NCI-H2171 treated with DMSO at 0.1 percent for 48 hours (cell line): ENCODE measurements at regions not wholly inside any gene's neighbourhood (a gene's known extent, or its start where the extent isn't known, plus 50 kb on each side); places are given as distances from the start of the nearest gene placed in this dataset.
"Not testable (repeated sequence)": the region's sequence is repeated elsewhere in the genome, so short reads cannot be mapped to it uniquely, and the experiment has no call there.

Source experiments
- DNase-seq: peaks from one replicate; lab custom pipeline; 2025; lab: John Stamatoyannopoulos, UW

DNA sequence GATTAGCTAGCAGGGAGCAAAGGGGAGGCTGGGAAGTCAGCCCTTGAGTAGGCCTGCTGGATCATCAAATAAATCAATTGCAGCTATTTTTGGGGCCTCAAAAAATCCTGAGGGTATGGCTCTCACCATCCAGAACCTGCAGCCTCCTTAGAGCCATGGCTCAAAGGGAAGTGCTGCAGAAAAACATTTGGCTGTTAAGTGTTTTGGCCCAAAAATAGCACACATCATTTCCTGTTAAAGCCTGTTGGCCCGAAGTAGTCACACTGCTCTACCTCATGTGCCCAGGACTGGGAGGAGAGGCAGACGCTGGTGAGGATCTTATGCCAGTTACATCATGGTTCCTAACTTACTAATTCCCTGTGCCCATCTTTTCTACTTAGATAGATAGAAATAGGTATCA, 176.8 kb upstream of the PLGLB1 start:
- not testable (repeated sequence) for DNase-seq

DNA sequence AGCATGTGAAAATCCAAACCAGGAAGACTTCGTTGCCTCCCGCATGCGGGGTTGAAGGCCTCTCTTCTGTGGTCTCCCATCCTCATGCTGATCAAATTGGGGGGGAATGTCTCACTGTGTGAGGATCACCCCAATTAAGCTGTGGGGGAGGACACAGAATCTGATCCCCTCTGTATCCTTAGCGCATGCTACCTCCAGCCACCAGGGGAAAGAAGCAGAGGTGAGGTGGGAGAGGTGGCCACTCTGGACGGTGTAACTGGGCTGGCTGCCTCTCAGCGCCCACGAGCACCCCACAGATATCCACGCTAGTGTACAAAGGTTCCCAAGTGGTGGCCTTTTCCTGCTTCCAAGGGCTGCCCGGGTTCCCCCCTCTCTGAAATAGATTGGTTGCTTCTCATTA, 177.6 kb upstream of the PLGLB1 start:
- DNase-seq, result not testable (repeated sequence)

DNA sequence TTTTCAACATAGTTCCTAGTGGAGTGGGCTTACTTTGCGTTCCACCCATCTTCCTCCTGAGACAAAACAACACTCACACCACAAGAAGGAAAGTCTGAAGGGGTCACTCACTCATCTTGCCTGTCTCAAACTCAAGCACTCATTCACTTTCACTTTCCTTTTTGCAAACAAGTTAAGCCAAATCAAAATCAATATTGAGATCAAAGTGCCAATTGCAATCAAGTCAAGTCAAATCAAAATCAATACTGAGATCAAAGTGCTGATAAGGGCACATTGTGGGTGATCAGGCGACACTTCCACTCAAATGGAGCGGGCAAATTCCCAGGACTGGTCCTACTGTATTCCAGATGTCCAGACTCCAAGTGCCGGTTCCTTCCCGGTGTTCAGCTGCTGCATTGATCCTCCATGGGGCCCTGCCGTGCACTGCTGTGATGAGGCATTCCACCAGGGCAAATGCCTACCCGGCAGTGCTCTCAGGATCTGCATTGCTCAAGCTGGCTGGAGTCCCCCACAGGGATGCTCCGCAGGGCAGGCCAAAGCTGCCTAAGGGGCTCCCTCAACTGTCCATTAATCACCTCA, 183.0 kb upstream of the PLGLB1 start:
- DNase-seq, result not testable (repeated sequence)

DNA sequence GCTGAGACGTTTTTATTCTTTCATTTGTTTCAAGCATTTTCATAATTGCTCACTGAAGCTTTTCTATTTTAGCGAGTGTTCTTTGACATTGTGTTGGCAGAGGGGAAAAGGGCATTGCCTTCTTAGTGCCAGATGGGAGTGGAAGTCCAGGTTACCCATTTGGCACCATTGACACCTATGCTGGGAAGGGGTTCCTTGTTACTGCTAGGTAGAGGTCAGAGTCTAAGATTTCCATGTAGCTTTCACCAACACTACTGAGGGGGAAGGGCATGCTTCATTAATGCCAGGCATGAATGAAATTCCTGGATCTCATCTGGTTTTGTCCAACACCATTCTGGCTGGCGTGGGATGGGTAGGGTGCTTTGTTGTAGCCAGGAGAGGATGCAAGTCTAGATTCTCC, 191.3 kb upstream of the PLGLB1 start:
- not testable (repeated sequence) for DNase-seq

DNA sequence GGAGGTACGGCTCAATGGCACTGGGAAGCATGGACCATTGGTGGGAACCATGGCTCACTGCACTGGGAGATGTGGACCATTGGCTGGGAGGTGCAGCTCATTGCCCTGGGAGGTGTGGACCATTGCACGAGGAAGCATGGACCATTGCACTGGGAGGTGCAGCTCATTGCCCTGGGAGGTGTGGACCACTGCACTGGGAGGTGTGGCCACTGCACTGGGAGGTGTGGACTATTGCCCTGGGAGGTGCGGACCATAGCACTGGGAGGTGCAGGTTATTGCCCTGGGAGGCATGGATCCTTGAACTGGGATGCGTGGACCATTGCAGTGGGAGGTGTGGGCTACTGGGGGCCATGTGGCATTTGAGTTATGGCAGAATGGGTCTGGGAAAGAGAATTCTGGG, 195.4 kb upstream of the PLGLB1 start:
- DNase-seq, result not testable (repeated sequence)

DNA sequence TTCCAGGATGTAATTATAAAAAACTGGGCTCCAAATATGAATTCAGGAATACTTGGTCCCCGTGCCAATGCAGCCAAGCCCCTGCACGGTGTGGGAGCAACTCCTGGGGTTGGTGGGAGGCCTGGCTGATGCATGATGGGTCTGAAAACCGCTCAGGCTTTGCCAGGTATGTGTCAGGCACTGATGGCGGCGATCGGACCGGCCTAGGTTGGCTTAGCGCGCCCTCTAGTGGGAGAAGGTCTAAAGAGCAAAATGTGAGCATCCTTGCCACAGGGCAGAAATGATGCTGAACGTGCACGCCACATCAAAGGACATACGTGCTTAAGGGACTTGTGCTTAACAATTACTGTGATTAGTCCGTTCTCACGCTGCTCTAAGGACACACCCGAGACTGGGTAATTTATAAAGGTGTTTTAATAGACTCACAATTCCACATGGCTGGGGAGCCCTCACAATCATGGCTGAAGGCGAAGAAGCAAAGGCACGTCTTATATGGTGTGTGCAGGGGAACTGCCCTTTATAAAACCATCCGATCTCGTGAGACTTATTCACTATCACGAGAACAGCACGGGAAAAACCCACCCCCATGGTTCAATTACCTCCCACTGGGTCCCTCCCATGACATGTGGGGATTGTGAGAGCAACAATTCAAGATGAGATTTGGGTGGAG, 196.2 kb upstream of the PLGLB1 start:
- DNase-seq, result not testable (repeated sequence)

DNA sequence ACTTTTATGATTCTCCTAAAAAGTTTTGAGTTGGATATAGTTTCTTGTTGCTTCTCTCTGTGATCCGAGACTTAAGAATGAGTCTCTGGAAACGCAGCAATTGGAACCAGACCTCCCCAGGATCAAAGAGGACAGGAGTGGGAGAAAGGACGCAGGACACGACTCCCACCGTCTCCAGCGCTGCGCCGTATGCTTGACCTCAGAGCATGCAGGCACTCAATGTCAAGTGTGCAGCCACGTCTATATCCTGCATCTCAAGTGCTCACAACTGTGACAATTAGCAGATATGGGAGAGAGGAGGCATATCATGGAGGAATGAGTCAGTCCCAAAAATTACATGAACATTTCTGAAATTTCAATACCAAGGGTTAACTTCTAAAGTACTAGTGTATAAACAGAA, 199.0 kb upstream of the PLGLB1 start:
- not testable (repeated sequence) for DNase-seq

DNA sequence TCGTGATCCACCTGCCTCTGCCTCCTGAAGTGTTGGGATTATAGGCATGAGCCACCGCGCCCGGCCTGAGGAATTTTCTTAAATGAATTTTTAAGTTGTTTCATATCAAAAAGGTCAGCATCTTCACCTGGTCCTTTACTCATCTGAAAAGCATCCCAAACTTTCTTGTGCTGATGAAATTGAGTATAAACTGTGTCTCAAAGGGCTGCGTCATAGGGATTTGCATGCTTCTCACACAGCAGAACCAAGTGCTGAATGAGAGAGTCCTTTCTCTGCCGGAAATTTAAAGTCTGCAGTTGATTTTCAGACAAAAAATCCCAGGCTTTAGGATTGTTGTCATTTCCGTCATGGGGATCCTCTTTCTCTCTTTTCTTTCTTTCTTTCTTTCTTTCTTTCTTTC, 200.5 kb upstream of the PLGLB1 start:
- DNase-seq, result not testable (repeated sequence)

DNA sequence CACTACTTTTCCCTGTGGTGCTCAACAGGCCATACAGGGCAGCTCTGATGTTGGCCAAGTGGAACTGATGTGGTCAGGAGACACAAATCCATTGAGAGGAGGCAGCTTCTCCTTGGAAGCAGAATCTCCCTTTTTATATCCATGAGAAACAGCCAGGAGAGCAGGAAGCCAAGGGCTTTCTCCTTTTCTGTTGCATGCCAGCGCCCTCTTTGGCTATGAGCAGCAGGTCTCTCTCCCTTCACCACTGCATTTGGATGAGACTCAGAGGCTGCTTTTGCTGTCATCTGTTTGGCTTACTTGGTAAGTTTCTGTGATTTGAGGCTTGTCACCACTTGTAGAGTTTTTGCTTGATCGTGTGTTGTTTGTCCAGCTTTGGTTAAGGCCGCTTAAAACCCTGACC, 202.2 kb upstream of the PLGLB1 start:
- DNase-seq, result not testable (repeated sequence)

DNA sequence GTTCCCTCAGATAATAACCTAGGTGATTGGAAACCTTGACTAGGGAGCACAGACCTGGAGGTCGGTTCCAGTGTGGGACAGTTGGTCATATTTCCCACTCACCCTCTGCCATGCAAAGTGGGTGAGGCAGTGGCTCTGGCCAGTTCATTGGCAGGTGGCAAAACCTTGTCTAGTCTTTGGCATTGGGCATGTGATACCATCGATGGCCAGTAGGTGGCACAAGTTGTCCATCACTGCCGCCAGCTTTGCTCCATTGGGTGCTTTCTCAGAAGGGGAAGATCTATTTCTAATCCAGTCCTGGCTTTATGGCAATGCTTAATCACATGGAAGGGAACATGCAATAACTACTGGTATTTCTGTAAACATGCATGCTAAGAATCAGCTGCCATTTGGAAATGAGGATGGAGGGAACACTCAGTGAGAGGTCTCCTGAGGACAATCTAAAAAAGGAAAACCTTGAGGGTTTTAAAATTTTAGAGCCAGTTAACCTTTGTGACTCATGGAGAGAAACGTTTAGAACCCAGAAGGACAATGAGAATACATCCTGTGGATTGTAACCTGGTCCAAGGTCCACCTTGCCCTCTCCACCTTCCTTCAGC, 207.5 kb upstream of the PLGLB1 start:
- not testable (repeated sequence) for DNase-seq

DNA sequence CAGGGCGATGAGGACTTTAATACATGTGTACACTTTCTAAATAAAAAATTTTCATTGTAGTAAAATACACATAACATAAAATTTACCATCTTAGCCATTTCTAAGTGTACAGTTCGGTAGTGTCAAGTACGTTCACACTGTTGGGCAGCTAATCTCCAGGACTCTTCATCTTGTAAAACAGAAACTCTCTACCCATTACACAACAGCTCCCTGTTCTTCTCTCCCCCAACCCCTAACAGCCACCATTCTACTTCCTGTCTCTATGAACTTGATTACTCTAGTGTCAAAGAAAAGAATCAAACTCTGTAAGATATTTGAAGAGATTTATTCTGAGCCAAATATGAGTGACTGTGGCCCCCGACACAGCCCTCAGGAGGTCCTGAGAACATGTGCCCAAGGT, 208.3 kb upstream of the PLGLB1 start:
- not testable (repeated sequence) for DNase-seq

DNA sequence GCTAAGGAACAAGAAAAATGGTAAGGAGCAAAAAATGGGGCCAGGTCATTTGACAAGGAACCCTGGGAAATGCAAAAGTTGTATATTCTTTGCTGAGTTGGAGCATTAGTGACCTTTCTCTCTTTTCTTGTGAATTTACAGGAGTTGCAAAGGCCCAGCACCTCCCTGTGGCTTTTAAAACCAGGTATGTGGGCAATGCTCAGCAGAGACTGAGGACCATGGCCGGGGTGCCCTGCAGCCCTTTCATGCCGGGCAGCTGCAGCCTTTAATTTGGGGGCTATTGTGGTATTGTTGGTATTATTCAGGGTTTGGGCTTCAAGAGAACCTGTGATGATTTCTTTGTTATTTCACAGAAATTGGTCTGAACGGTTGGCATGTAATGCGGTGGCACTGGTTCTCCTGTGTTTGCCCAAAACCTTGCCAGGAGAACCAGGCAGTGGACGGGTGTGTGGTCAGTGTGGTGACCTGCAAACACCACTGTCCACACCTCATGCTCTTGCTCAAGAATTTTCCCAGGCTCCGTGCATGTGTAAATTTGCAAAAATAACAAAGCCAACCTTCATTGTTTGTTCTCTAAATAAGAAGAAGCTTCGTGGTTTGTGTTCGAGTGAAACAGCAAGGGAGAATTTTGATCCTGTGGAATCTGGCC, 213.8 kb upstream of the PLGLB1 start:
- DNase-seq, result not testable (repeated sequence)

DNA sequence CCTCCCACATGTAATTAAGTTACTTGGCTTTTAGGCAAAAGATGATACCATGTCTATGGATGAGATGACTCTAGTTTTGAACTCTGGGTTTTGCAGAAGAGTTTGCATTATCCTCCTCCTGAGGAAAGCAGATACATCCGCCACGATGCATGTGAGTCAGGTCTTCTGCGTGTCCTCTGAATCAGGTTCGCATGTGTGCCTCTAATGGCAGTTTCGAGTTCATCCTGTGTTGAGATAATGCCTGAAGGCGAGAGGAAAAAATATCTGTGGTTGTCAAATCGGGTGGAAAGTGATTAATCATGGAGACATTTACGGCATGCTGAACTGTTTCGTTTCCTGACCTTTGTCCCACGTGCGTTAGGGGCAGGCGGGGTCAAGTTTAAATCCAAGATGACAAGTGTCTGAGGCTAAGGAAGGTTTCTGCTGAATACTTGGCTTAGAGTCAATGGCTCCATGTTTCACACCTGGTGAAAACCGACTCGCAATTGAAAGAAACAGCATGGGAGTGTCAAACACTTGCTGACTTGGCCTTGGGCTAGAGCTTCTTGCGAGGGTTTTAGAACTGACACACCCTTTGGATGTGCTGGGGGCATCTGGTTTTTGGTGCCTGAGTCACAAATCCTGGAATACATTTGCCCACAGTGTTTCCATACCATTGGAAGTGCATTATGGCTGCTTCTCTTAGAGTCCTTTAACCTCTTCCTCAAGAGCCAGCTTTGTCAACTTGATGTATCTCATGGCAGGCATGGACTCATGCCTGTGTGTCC, 216.1 kb upstream of the PLGLB1 start:
- DNase-seq, result not testable (repeated sequence)

DNA sequence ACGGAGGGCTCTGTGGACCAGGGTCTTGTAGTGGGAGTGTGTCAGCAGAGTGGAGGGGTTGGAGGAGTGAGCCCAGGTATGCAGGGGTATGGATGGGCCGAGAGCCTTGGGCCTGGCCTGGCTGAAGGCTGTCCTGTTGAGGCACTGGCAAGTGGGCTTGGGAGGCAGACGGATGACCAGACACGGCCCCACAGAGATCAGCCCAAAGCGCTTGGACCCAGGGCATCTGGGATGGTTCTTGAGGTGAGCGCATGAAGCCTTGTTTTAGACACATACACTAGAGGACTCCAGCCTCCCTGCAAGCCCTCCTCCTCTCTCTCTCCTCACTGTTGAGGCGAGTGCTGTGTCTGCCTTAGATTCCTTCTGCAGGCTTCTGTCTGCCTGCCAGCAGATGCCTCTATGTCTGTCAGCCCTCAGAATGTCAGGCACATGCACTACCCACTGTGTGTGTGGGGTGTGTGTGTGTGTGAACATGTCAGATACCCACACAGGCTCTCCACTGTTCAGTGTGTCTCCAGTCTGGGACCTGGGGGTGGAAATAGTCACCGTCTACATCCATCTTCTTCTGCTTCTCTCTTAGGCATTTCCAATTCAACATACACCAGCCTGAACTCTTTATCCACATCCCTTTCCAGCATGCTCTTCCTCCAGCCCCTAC, 218.0 kb upstream of the PLGLB1 start:
- DNase-seq, result not testable (repeated sequence)

DNA sequence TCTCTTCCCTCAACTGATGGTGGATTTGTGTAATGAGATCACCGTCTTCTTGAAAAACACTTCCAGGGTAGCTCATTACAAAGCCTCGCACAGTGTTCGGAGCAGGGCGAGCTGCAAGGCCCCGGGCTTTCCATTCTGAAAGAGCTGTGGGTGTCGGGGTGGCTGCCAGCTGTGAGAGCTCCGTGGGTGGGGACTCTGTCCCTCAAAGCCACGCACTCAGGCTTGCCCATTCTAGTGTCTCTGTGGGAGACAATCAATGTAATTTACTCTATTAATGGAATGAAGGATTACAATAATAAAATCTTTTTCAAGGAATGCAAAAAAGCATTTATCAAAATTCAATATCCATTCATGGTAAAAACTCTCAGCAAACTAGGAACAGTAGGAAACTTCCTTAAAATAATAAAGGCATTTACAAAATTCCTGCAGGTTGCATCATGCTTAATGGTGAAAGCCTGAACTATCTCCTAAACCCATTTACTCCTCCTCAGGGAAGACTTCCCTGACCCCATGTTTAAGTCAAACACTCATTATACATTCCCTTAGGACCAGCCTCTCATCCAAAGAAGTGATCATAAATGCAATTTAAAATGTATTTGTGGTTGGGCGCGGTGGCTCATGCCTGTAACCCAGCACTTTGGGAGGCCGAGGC, 224.5 kb upstream of the PLGLB1 start:
- not testable (repeated sequence) for DNase-seq

DNA sequence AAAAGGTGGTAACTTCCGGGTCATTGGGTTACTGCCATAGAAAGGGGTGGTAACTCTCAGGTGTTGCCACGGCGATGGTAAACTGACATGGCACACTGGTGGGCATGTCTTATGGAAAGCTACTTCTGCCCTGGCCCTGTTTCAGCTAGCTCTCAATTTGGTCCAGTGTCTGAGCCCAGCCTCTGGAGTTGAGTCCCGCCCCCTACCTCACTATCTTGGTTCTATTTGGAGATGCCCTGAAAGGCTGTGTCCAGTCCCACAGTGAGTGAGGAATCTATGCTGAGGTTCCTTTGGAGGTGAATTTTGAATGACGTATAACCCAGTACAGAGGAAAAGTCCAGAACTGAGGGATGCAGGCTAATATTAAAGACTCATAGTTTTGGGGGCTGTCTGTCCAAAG, 230.4 kb upstream of the PLGLB1 start:
- DNase-seq, result not testable (repeated sequence)

DNA sequence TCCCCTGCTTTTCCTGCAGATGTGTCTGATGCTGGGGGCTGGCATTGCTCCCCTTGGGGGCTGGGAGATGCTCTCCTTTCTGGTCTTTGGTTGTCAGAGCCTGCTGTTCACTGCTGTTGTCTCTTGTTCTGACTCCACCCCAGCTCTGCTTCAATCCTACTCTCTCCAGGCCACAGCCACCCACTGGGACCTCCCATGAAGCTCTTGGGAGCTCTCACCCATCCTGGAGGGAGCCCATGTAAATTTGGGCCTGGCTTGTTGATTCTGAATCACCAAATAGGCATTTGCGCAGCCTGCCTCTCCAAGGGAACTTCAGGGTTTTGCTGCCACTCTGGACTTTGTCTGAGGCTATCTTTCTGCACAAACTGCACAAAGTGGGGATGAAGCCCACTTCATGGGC, 232.9 kb upstream of the PLGLB1 start:
- not testable (repeated sequence) for DNase-seq

DNA sequence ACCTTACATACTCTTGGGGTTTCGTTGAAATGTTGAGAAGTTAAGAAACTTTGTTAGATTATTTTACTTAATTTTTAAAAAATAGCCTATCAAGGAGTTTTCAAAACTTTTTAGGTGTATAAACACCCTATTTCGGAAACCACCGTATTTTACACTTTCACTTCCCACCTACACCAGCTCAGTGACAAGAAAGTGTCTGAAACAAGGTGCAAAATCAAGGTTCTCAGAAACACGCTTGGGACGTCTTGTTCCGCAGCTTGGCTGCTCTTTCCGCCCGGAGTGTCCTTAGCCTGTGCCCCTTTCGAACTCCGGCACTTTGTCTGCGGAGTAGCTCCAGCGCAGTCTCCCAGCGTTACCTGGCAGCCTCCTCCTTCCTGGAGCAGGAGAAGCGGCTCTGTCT, 233.8 kb upstream of the PLGLB1 start:
- not testable (repeated sequence) for DNase-seq

DNA sequence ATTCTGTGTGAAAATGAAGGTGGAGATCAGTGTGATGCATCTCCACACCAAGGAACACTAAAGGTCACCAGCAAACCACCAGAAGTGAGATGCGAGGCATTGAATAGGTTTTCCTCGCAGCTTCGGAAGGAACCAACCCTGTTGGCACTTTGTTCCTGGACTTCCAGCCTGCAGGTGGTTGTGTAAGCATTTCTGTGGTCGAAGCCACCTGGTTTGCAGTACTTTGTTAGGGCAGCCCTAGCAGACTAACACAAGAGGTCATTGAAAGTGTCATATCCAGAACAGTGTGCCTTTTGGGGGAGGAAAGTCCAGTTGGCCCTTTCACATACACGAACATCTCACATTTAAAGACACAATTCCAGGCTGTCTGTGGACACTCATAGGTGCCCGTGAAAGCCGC, 237.2 kb upstream of the PLGLB1 start:
- not testable (repeated sequence) for DNase-seq

DNA sequence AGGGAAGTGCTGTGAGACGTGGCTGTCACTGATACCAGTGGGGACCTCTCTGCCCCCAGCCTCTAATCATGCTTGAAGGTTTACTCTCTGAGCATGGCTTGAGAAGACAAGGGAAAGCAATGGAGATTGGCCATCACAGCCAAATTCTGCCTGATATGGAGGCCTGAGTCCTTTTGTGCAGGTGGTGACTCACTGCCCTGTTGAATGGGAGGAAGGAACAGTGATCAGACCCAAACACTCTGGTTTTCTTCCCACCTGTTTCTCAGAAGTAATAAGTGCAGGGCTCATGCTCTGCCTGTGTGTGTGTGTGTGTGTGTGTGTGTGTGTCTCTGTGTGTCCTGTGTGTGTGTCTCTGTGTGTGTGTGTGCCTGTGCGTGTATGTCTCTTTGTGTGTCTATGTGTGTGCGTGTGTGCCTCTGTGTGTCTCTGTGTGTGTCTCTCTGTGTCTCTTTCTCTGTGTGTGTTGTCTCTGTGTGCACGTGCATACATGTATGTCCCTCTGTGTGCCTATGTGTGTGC, 240.6 kb upstream of the PLGLB1 start:
- not testable (repeated sequence) for DNase-seq
